ENCODE measurements at regions not wholly inside any gene's neighbourhood (a gene's known extent, or its start where the extent isn't known, plus 50 kb on each side); places are given as distances from the start of the nearest gene placed in this dataset.

GRCh38 chr1:192088496-192088895, 69.8 kb upstream of the RGS18 start:
- DNase-seq (ENCODE audit: low spot score), result no peak

GRCh38 chr1:192098001-192098400, 60.3 kb upstream of the RGS18 start:
- no peak for DNase-seq (ENCODE audit: low spot score)

GRCh38 chr1:192099328-192099727, 58.9 kb upstream of the RGS18 start:
- DNase-seq (ENCODE audit: low spot score), result no peak

- no peak for DNase-seq (ENCODE audit: low spot score)
Measured at GRCh38 chr1:192100686-192101468, 57.4 kb upstream of the RGS18 start.

GRCh38 chr1:192104128-192104527, 54.1 kb upstream of the RGS18 start:
- no peak for DNase-seq (ENCODE audit: low spot score)

- no peak for DNase-seq (ENCODE audit: low spot score)
Measured at GRCh38 chr1:192104852-192105251, 53.4 kb upstream of the RGS18 start.

- DNase-seq (ENCODE audit: low spot score), result no peak
Measured at GRCh38 chr1:192108161-192108560, 50.1 kb upstream of the RGS18 start.
